ENCODE measurements at regions not wholly inside any gene's neighbourhood (a gene's known extent, or its start where the extent isn't known, plus 50 kb on each side); places are given as distances from the start of the nearest gene placed in this dataset.

- no peak for TF ChIP-seq CTCF (conservative IDR thresholded peaks at IDR 0.05; ENCODE audit: low read depth, low read length)
- H3K4me3 ChIP-seq (ENCODE audit: low read depth, low read length) = no peak overlapping the region
- DNase-seq (ENCODE audit: low read depth) = no peak
Observed at GRCh38 chr6:76677017-76677416, 604.6 kb upstream of the IMPG1 start.

GRCh38 chr6:76671751-76672150 lies 599.3 kb upstream of the IMPG1 start:
- TF ChIP-seq CTCF (conservative IDR thresholded peaks at IDR 0.05; ENCODE audit: low read depth, low read length) = no peak
- no peak overlapping the region for H3K4me3 ChIP-seq (ENCODE audit: low read depth, low read length)
- no peak for DNase-seq (ENCODE audit: low read depth)

- no peak for TF ChIP-seq CTCF (conservative IDR thresholded peaks at IDR 0.05; ENCODE audit: low read depth, low read length)
- DNase-seq (ENCODE audit: low read depth) = peak; percentile 17
- H3K4me3 ChIP-seq (ENCODE audit: low read depth, low read length) = no peak overlapping the region
Observed at GRCh38 chr6:76644231-76644630, 571.8 kb upstream of the IMPG1 start.

GRCh38 chr6:76639941-76640340 lies 567.5 kb upstream of the IMPG1 start:
- no peak overlapping the region for H3K4me3 ChIP-seq (ENCODE audit: low read depth, low read length)
- no peak for DNase-seq (ENCODE audit: low read depth)
- TF ChIP-seq CTCF (conservative IDR thresholded peaks at IDR 0.05; ENCODE audit: low read depth, low read length) = no peak

- no peak for TF ChIP-seq CTCF (conservative IDR thresholded peaks at IDR 0.05; ENCODE audit: low read depth, low read length)
- no peak overlapping the region for H3K4me3 ChIP-seq (ENCODE audit: low read depth, low read length)
- no peak for DNase-seq (ENCODE audit: low read depth)
Observed at GRCh38 chr6:76634695-76635094, 562.2 kb upstream of the IMPG1 start.

GRCh38 chr6:76633259-76633658 lies 560.8 kb upstream of the IMPG1 start:
- DNase-seq (ENCODE audit: low read depth) = no peak
- H3K4me3 ChIP-seq (ENCODE audit: low read depth, low read length) = no peak overlapping the region
- TF ChIP-seq CTCF (conservative IDR thresholded peaks at IDR 0.05; ENCODE audit: low read depth, low read length) = no peak

GRCh38 chr6:76631622-76632021 lies 559.2 kb upstream of the IMPG1 start:
- DNase-seq (ENCODE audit: low read depth) = no peak
- no peak for TF ChIP-seq CTCF (conservative IDR thresholded peaks at IDR 0.05; ENCODE audit: low read depth, low read length)
- H3K4me3 ChIP-seq (ENCODE audit: low read depth, low read length) = no peak overlapping the region
